SK-N-SH treated with all-trans-retinoic acid at 6 μM for 48 hours (cell line): ENCODE measurements at regions not wholly inside any gene's neighbourhood (a gene's known extent, or its start where the extent isn't known, plus 50 kb on each side); places are given as distances from the start of the nearest gene placed in this dataset.
"Not testable (repeated sequence)": the region's sequence is repeated elsewhere in the genome, so short reads cannot be mapped to it uniquely, and the experiment has no call there.

Experiments
- ATAC-seq: fragments of 200-7000 bp; cut with Tn5 transposase; 3 replicates; pipeline ENCODE4 v1.9.1; 2020; ENCODE audit warnings: mild to moderate bottlenecking, moderate library complexity
- ARNTL ChIP-seq: fragments of 450-650 bp; formaldehyde crosslinking; IDR thresholded peaks from 2 replicates; pipeline ENCODE4 v1.5.0; 2020; ENCODE audit warnings: low read depth, mild to moderate bottlenecking, moderate library complexity, borderline replicate concordance
- BACH2 ChIP-seq: fragments of 250-450 bp; sonication (Bioruptor Pico); IDR thresholded peaks from 2 replicates; pipeline ENCODE4 v1.9.0; 2021; ENCODE audit warnings: mild to moderate bottlenecking, borderline replicate concordance
- CREB5 ChIP-seq: fragments of 250-450 bp; sonication (Bioruptor Pico); IDR thresholded peaks from 2 replicates; pipeline ENCODE4 v1.5.1; 2020; ENCODE audit warnings: low read depth, mild to moderate bottlenecking, moderate library complexity
- CSDC2 ChIP-seq: fragments of 250-450 bp; sonication (Bioruptor Pico); IDR thresholded peaks from 2 replicates; pipeline ENCODE4 v1.5.0; 2020; ENCODE audit warnings: mild to moderate bottlenecking, moderate library complexity
- CSRNP3 ChIP-seq: fragments of 250-450 bp; sonication (Bioruptor Pico); IDR thresholded peaks from 2 replicates; pipeline ENCODE4 v1.5.1; 2021; ENCODE audit warnings: mild to moderate bottlenecking, moderate library complexity
- ESRRG ChIP-seq: fragments of 250-450 bp; sonication (Bioruptor Pico); IDR thresholded peaks from 2 replicates; pipeline ENCODE4 v1.6.1; 2021; ENCODE audit warnings: mild to moderate bottlenecking
- GLIS3 ChIP-seq: fragments of 250-450 bp; sonication (Bioruptor Pico); IDR thresholded peaks from 2 replicates; pipeline ENCODE4 v1.5.0; 2020; ENCODE audit warnings: mild to moderate bottlenecking, moderate library complexity
- ISL1 ChIP-seq: fragments of 250-450 bp; sonication (Bioruptor Pico); IDR thresholded peaks from 2 replicates; pipeline ENCODE4 v2.1.2; 2022; ENCODE audit warnings: mild to moderate bottlenecking, moderate library complexity
- OSR1 ChIP-seq: fragments of 250-450 bp; sonication (Bioruptor Pico); IDR thresholded peaks from 2 replicates; pipeline ENCODE4 v1.8.0; 2022; ENCODE audit warnings: moderate library complexity, mild to moderate bottlenecking, inconsistent platforms
- PPARA ChIP-seq: fragments of 250-450 bp; sonication (Bioruptor Pico); IDR thresholded peaks from 2 replicates; pipeline ENCODE4 v1.5.0; 2020; ENCODE audit warnings: mild to moderate bottlenecking, borderline replicate concordance
- RARB ChIP-seq: fragments of 250-450 bp; sonication (Bioruptor Pico); IDR thresholded peaks from 2 replicates; pipeline ENCODE4 v1.8.0; 2021; ENCODE audit warnings: mild to moderate bottlenecking, moderate library complexity
- TCF4 ChIP-seq: fragments of 250-450 bp; sonication (Bioruptor Pico); IDR thresholded peaks from 2 replicates; pipeline ENCODE4 v1.8.0; 2021; ENCODE audit warnings: mild to moderate bottlenecking, moderate library complexity, borderline replicate concordance
- TOX ChIP-seq: fragments of 250-450 bp; sonication (Bioruptor Pico); IDR thresholded peaks from 2 replicates; pipeline ENCODE4 v1.8.0; 2021; ENCODE audit warnings: mild to moderate bottlenecking, moderate library complexity, borderline replicate concordance
- TSHZ2 ChIP-seq: fragments of 250-450 bp; sonication (Bioruptor Pico); IDR thresholded peaks from 2 replicates; pipeline ENCODE4 v1.5.0; 2020; ENCODE audit warnings: mild to moderate bottlenecking, moderate library complexity
- ZC3H10 ChIP-seq: fragments of 250-450 bp; sonication (Bioruptor Pico); IDR thresholded peaks from 2 replicates; pipeline ENCODE4 v1.5.1; 2021; ENCODE audit warnings: mild to moderate bottlenecking, moderate library complexity
- ZFP3 ChIP-seq: fragments of 250-450 bp; sonication (Bioruptor Pico); IDR thresholded peaks from 2 replicates; pipeline ENCODE4 v1.5.0; 2020; ENCODE audit warnings: mild to moderate bottlenecking, moderate library complexity
- ZFP30 ChIP-seq: fragments of 450-650 bp; formaldehyde crosslinking; IDR thresholded peaks from 2 replicates; pipeline ENCODE4 v1.5.0; 2022; ENCODE audit warnings: mild to moderate bottlenecking, moderate library complexity
- ZNF565 ChIP-seq: fragments of 450-650 bp; formaldehyde crosslinking; conservative IDR thresholded peaks from 2 replicates; pipeline ENCODE4 v1.5.0; 2020; ENCODE audit warnings: low read depth, mild to moderate bottlenecking, moderate library complexity
- ZNF70 ChIP-seq: fragments of 450-650 bp; formaldehyde crosslinking; IDR thresholded peaks from 2 replicates; pipeline ENCODE4 v1.5.0; 2020; ENCODE audit warnings: mild to moderate bottlenecking, moderate library complexity
- ZNF8 ChIP-seq: fragments of 450-650 bp; formaldehyde crosslinking; IDR thresholded peaks from 2 replicates; pipeline ENCODE4 v1.5.0; 2020; ENCODE audit warnings: mild to moderate bottlenecking, moderate library complexity

- peak; percentile 87 for TF ChIP-seq ZNF8
- ATAC-seq, result not testable (repeated sequence)
These were observed 102.8 kb upstream of the KCNMA1 start for GRCh38 chr10:77740396-77740795.

GRCh38 chr10:77738496-77739158, 101.0 kb upstream of the KCNMA1 start:
- no peak for ATAC-seq
- TF ChIP-seq CREB5 (CRISPR knock-in tag) (no peak), CSRNP3 (no peak), CSDC2 (CRISPR knock-in tag) (no peak), ZFP30 (CRISPR knock-in tag) (no peak), ZFP3 (no peak), OSR1 (CRISPR knock-in tag) (no peak), TOX (CRISPR knock-in tag) (no peak), ZC3H10 (CRISPR knock-in tag) (no peak), TSHZ2 (no peak), RARB (CRISPR knock-in tag) (no peak), PPARA (no peak)

GRCh38 chr10:77737608-77738007, 100.0 kb upstream of the KCNMA1 start:
- ATAC-seq, result no peak
- no peak for TF ChIP-seq GLIS3 (CRISPR knock-in tag)
- TF ChIP-seq CREB5 (CRISPR knock-in tag), result no peak
- no peak for TF ChIP-seq OSR1 (CRISPR knock-in tag)

GRCh38 chr10:77735136-77735535, 97.5 kb upstream of the KCNMA1 start:
- not testable (repeated sequence) for ATAC-seq

- ATAC-seq, result no peak
- TF ChIP-seq RARB (CRISPR knock-in tag) (no peak), OSR1 (CRISPR knock-in tag) (no peak), ZC3H10 (CRISPR knock-in tag) (no peak), CSDC2 (CRISPR knock-in tag) (no peak), CSRNP3 (no peak), PPARA (no peak)
These were observed 94.8 kb upstream of the KCNMA1 start for GRCh38 chr10:77732213-77733003.

GRCh38 chr10:77727481-77727880, 89.9 kb upstream of the KCNMA1 start:
- ATAC-seq, result no peak
- no peak for TF ChIP-seq ISL1 (CRISPR knock-in tag)
- TF ChIP-seq OSR1 (CRISPR knock-in tag), result no peak
- TF ChIP-seq ARNTL (CRISPR knock-in tag), result no peak
- no peak for TF ChIP-seq CSRNP3
- TF ChIP-seq ZNF565 (CRISPR knock-in tag), result no peak
- TF ChIP-seq GLIS3 (CRISPR knock-in tag), result no peak
- TF ChIP-seq CREB5 (CRISPR knock-in tag), result no peak
- TF ChIP-seq ZNF70 (CRISPR knock-in tag), result no peak
- TF ChIP-seq TCF4 (CRISPR knock-in tag), result no peak
- no peak for TF ChIP-seq ESRRG (CRISPR knock-in tag)
- no peak for TF ChIP-seq BACH2 (CRISPR knock-in tag)
